GM13977 (cell line): ENCODE measurements at regions not wholly inside any gene's neighbourhood (a gene's known extent, or its start where the extent isn't known, plus 50 kb on each side); places are given as distances from the start of the nearest gene placed in this dataset.

Source experiments
- DNase-seq: peaks from one replicate; pipeline ENCODE4 v3.0.0; 2012; ENCODE audit warnings: low spot score
- CTCF ChIP-seq: IDR thresholded peaks from 2 replicates; pipeline ENCODE4 v1.5.1; 2012; ENCODE audit warnings: mild to moderate bottlenecking, control low read depth; ENCODE audit not compliant: insufficient read depth; ENCODE audit errors: extremely low read depth, missing control alignments
- in situ Hi-C: fragments of 300-500 bp; cut with MboI; formaldehyde crosslinking; loops from one replicate; pipeline ENCODE4 v1.12.0; 2022; ENCODE audit warnings: low sequenced_read_pairs, low pct_unique_long_range_greater_than_20kb, mixed read lengths, inconsistent platforms; ENCODE audit not compliant: unreplicated experiment

GRCh38 chr1:30023339-30024022 is 699.9 kb downstream of the MATN1 start:
- TF ChIP-seq CTCF, result no peak

GRCh38 chr1:30014031-30014430 is 709.4 kb downstream of the MATN1 start:
- no peak for TF ChIP-seq CTCF
- no peak for DNase-seq
- in situ Hi-C loops, result no loop called here

More at GRCh38 chr1:30023339-30024022, 699.9 kb downstream of the MATN1 start:
- in situ Hi-C loops, result no loop called here
- DNase-seq, result no peak

GRCh38 chr1:30012455-30013440 is 710.6 kb downstream of the MATN1 start:
- TF ChIP-seq CTCF, result no peak
- DNase-seq, result no peak
- in situ Hi-C loops, result no loop called here

- no peak for DNase-seq
- no peak for TF ChIP-seq CTCF
- in situ Hi-C loops, result no loop called here
These were observed 711.4 kb downstream of the MATN1 start for GRCh38 chr1:30011970-30012369.

GRCh38 chr1:30010506-30011106 is 712.8 kb downstream of the MATN1 start:
- in situ Hi-C loops, result no loop called here
- DNase-seq, result no peak
- TF ChIP-seq CTCF, result no peak

GRCh38 chr1:30009720-30010119 is 713.7 kb downstream of the MATN1 start:
- DNase-seq, result no peak

More at GRCh38 chr1:30009720-30010119, 713.7 kb downstream of the MATN1 start:
- no peak for TF ChIP-seq CTCF
- in situ Hi-C loops, result no loop called here
